ENCODE measurements at regions not wholly inside any gene's neighbourhood (a gene's known extent, or its start where the extent isn't known, plus 50 kb on each side); places are given as distances from the start of the nearest gene placed in this dataset.

- FAIRE-seq: no peak
- TF ChIP-seq TAF1 (IDR thresholded peaks at IDR 0.05; ENCODE audit: borderline replicate concordance, low read depth, low read length): no peak
- no peak for TF ChIP-seq POLR2A (IDR thresholded peaks at IDR 0.05; ENCODE audit: low read depth, low read length)
- no peak for TF ChIP-seq POLR2AphosphoS5 (IDR thresholded peaks at IDR 0.05; ENCODE audit: low read depth, low read length)
- DNase-seq (ENCODE audit: insufficient read length): no peak
Observed at GRCh38 chr1:58325866-58326265, 220.7 kb downstream of the OMA1 start.

DNA sequence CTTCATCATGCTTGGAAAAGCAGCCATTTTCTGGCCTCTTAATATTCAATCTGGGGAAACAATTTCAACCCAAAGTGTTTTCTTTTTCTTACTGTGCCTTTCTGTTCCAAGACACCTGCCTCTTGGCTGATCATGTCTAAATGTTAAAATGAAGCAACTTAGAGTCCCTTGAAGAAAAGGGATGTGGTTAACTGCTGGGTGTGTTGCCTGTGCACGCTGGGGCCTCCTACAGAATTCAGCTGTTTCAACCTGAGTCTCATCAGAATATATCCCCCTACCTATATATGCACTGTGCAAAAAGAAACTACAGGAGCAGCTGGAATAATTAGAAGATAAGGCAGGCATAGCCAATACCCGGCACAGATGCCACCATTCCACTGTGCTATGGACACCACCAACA lies 222.0 kb downstream of the OMA1 start:
- DNase-seq (ENCODE audit: insufficient read length): no peak
- no peak for FAIRE-seq
- TF ChIP-seq POLR2AphosphoS5 (IDR thresholded peaks at IDR 0.05; ENCODE audit: low read depth, low read length) (no peak), TAF1 (IDR thresholded peaks at IDR 0.05; ENCODE audit: borderline replicate concordance, low read depth, low read length) (no peak), POLR2A (IDR thresholded peaks at IDR 0.05; ENCODE audit: low read depth, low read length) (no peak)

- FAIRE-seq (no peak), DNase-seq (ENCODE audit: insufficient read length) (no peak)
- no peak for TF ChIP-seq TAF1 (IDR thresholded peaks at IDR 0.05; ENCODE audit: borderline replicate concordance, low read depth, low read length)
Observed at GRCh38 chr1:58318157-58319005, 228.1 kb downstream of the OMA1 start.

GRCh38 chr1:58317694-58318093 lies 228.8 kb downstream of the OMA1 start:
- TF ChIP-seq TAF1 (IDR thresholded peaks at IDR 0.05; ENCODE audit: borderline replicate concordance, low read depth, low read length) (no peak), POLR2AphosphoS5 (IDR thresholded peaks at IDR 0.05; ENCODE audit: low read depth, low read length) (no peak), POLR2A (IDR thresholded peaks at IDR 0.05; ENCODE audit: low read depth, low read length) (no peak)
- DNase-seq (ENCODE audit: insufficient read length) (no peak), FAIRE-seq (no peak)

DNA sequence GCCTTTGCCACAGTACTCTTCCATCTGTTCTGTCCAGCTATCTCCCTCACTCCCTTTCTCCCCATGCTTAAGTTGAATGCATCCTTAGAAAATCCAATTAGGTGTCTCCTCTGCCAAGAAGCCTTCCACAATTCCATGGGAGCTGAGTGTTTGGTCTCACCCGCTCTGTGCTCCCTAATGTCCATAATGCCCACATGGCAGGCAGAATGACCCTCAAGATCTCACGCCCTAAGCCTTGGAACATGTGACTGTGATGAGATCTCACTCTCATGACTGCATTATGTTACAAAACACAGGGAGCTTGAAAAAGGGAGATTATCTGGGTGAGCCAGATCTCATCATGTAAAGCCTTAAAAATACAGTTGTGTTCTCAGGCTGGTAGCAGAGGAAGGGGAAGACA lies 229.4 kb downstream of the OMA1 start:
- TF ChIP-seq TAF1 (IDR thresholded peaks at IDR 0.05; ENCODE audit: borderline replicate concordance, low read depth, low read length) (no peak), POLR2AphosphoS5 (IDR thresholded peaks at IDR 0.05; ENCODE audit: low read depth, low read length) (no peak), POLR2A (IDR thresholded peaks at IDR 0.05; ENCODE audit: low read depth, low read length) (no peak)
- FAIRE-seq (no peak), DNase-seq (ENCODE audit: insufficient read length) (no peak)

- DNase-seq (ENCODE audit: insufficient read length): no peak
- TF ChIP-seq POLR2AphosphoS5 (IDR thresholded peaks at IDR 0.05; ENCODE audit: low read depth, low read length) (no peak), TAF1 (IDR thresholded peaks at IDR 0.05; ENCODE audit: borderline replicate concordance, low read depth, low read length) (no peak), POLR2A (IDR thresholded peaks at IDR 0.05; ENCODE audit: low read depth, low read length) (no peak)
- FAIRE-seq: no peak
Observed at GRCh38 chr1:58316141-58316540, 230.4 kb downstream of the OMA1 start.

- no peak for FAIRE-seq
- TF ChIP-seq POLR2AphosphoS5 (IDR thresholded peaks at IDR 0.05; ENCODE audit: low read depth, low read length): no peak
- TF ChIP-seq POLR2A (IDR thresholded peaks at IDR 0.05; ENCODE audit: low read depth, low read length): no peak
- no peak for TF ChIP-seq TAF1 (IDR thresholded peaks at IDR 0.05; ENCODE audit: borderline replicate concordance, low read depth, low read length)
- no peak for DNase-seq (ENCODE audit: insufficient read length)
Observed at GRCh38 chr1:58312971-58313563, 233.5 kb downstream of the OMA1 start.

- FAIRE-seq (no peak), DNase-seq (ENCODE audit: insufficient read length) (no peak)
- TF ChIP-seq POLR2AphosphoS5 (IDR thresholded peaks at IDR 0.05; ENCODE audit: low read depth, low read length) (no peak), TAF1 (IDR thresholded peaks at IDR 0.05; ENCODE audit: borderline replicate concordance, low read depth, low read length) (no peak), POLR2A (IDR thresholded peaks at IDR 0.05; ENCODE audit: low read depth, low read length) (no peak)
Observed at GRCh38 chr1:58312461-58312860, 234.1 kb downstream of the OMA1 start.

DNA sequence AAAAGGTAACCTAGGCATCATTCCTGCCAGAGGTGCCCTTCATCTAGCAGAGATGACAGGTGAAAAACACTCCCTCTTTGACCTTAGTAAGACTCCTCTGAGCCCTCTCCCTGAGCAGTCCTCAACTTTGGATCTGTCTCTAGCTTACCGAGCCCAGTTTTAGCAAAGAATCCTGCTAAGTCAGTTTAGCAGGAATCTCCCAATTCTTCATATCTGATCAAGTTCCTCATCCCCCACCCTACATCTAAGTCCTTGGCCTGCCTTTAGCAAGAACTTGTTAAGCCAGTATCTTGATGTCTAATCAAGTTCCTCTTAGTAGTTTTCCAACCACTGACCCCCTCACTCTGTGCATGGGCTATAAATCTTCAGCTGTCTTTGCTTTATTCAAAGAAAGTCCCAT lies 235.6 kb downstream of the OMA1 start:
- FAIRE-seq (no peak), DNase-seq (ENCODE audit: insufficient read length) (no peak)
- TF ChIP-seq TAF1 (IDR thresholded peaks at IDR 0.05; ENCODE audit: borderline replicate concordance, low read depth, low read length) (no peak), POLR2A (IDR thresholded peaks at IDR 0.05; ENCODE audit: low read depth, low read length) (no peak), POLR2AphosphoS5 (IDR thresholded peaks at IDR 0.05; ENCODE audit: low read depth, low read length) (no peak)

DNA sequence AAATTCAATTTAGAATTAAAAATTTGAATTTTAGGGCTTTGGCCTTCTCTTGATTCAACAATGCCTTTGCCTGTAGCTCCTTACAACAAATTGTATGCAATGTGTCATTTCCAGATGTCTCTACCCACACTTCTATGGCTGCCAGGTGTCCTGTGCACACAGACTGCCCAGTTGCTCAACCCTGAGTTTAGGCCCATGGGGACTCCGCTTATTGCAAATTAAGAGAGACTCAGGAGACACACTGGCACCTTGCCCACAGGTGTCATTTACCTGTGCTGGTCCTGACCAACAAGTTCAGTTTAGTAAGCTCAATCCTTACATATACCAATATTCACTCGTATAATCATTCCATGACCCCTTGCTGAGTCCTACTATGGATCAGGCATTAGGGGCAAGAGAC lies 236.1 kb downstream of the OMA1 start:
- TF ChIP-seq TAF1 (IDR thresholded peaks at IDR 0.05; ENCODE audit: borderline replicate concordance, low read depth, low read length) (no peak), POLR2AphosphoS5 (IDR thresholded peaks at IDR 0.05; ENCODE audit: low read depth, low read length) (no peak)
- DNase-seq (ENCODE audit: insufficient read length): no peak
- FAIRE-seq: no peak

- TF ChIP-seq TAF1 (IDR thresholded peaks at IDR 0.05; ENCODE audit: borderline replicate concordance, low read depth, low read length) (no peak), POLR2A (IDR thresholded peaks at IDR 0.05; ENCODE audit: low read depth, low read length) (no peak), POLR2AphosphoS5 (IDR thresholded peaks at IDR 0.05; ENCODE audit: low read depth, low read length) (no peak)
- FAIRE-seq: no peak
Observed at GRCh38 chr1:58308206-58308605, 238.3 kb downstream of the OMA1 start.

GRCh38 chr1:58307431-58307830 lies 239.1 kb downstream of the OMA1 start:
- DNase-seq (ENCODE audit: insufficient read length) (no peak), FAIRE-seq (no peak)
- TF ChIP-seq TAF1 (IDR thresholded peaks at IDR 0.05; ENCODE audit: borderline replicate concordance, low read depth, low read length) (no peak), POLR2AphosphoS5 (IDR thresholded peaks at IDR 0.05; ENCODE audit: low read depth, low read length) (no peak), POLR2A (IDR thresholded peaks at IDR 0.05; ENCODE audit: low read depth, low read length) (no peak)

More at GRCh38 chr1:58308206-58308605, 238.3 kb downstream of the OMA1 start:
- DNase-seq (ENCODE audit: insufficient read length): no peak
